ENCODE measurements at regions not wholly inside any gene's neighbourhood (a gene's known extent, or its start where the extent isn't known, plus 50 kb on each side); places are given as distances from the start of the nearest gene placed in this dataset.
"Not testable (repeated sequence)": the region's sequence is repeated elsewhere in the genome, so short reads cannot be mapped to it uniquely, and the experiment has no call there.

DNA sequence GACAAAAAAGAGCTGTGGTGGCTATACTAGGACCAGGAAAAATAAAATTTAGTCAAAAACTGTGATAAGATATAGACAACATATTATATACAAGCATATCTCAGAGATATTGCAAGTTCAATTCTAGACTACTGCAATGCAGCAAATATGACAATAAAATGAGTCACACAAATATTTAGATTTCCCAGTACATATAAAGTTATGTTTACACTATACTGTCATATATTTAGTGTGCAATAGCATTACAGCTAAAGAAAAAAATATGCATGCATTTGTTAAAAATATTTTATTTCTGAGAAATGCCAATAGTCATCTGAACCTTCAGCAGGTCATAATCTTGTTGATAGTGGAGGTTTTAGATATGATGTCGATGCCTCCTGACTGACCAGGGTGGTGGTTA lies 72.1 kb downstream of the AKR1C4 start:
- no peak for DNase-seq (ENCODE audit: low spot score)

GRCh38 chr10:5269791-5270190 lies 73.2 kb downstream of the AKR1C4 start:
- DNase-seq (ENCODE audit: low spot score): no peak

- no peak for DNase-seq (ENCODE audit: low spot score)
These were observed 74.9 kb downstream of the AKR1C4 start for GRCh38 chr10:5271526-5271925.

DNA sequence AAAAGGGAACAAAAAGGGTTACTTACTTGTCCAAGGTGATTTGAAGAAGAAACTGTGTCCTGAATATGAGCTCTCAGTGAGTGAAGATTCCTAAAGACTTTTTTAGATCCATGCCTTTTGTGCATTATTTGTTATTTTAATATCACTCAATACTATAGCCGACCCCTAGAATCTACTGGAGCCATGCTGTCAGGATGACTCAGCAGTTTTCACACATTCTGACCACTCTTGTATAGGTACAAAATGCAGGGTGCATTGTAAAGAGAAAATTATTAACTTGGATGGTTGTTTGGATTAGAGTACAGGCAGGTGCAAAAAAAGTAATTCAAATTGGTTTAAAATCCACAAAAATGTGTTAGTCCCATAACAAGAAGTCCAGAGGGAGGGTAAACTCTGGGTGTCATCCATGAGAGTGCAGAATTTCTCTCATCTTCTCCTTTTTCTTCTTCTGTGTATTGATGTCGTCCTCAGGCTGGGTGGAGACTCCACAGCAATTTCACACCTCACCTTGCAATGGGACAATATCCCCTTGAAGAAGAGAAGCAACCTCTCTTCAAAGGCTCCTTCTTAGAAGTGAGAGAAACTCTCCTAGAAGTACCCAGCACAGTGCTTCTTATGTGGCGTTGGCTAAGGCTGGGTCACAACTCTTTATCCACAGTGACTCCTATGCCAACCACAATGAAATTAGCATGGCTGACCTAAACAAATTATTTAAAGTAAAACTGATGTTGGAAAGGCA lies 75.6 kb downstream of the AKR1C4 start:
- no peak for DNase-seq (ENCODE audit: low spot score)

GRCh38 chr10:5274795-5275194 lies 78.2 kb downstream of the AKR1C4 start:
- no peak for DNase-seq (ENCODE audit: low spot score)

- DNase-seq (ENCODE audit: low spot score): no peak
These were observed 83.4 kb upstream of the UCN3 start for GRCh38 chr10:5281356-5281755.

DNA sequence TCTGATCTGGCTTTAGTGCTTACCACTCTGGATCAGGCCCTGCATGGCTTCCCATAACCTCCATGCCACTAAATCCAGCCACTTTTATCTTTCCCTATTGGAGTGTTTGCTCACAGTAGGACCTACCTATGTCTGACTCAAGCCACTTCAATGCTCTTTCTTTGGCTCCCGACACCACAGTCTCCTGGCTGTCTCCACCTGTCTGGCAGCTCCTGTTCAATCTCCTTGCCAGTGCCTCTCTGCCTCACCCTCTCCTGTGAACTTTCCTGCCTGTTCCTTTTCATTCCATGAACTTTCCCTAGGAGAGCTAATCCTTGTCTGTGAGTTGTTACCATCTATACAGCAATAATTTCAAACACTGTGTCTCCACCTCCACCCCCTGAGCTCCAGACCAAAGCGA lies 82.6 kb upstream of the UCN3 start:
- DNase-seq (ENCODE audit: low spot score): no peak

DNA sequence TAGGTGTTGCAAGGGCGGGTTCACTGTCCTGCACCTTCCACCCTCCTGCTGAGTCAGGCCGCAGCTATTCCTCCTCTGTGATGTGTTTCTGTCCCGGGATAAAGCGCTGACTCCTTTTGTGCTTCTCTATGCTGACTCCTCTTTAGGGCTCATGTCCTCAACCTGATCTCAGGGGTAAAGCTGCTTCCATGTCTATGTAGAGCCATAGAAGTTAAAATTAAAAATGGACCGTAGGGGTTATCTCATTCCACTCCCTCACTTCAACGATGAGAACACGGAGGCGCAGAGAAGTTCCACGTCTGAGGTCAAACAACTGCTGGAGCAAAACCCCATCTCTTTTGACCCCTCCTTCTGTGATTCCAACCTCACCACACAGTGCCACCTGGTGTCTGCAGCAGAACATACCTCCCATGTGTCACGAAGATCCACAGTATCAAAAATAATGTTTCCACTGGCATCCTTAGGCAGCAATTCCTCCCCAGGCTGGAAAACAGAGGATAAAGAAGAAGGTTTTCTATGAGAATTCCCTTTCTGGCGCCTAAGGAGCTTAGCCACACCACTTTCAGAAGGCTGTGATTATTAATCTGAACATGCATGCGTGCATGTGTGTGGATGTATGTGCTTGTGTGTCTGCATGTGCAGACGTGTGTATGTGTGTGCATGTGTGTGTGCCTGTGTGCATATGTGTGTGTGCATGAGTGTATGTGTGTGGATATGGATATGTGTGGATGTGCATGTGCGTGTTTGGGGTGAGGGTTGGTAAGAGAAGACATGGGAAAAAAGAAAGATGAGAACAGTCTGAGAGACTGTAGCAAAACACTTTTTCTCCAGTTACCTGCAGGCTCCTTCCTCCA lies 81.2 kb upstream of the UCN3 start:
- peak; percentile 45 for DNase-seq (ENCODE audit: low spot score)

- no peak for DNase-seq (ENCODE audit: low spot score)
These were observed 80.3 kb upstream of the UCN3 start for GRCh38 chr10:5284311-5285057.

- DNase-seq (ENCODE audit: low spot score): no peak
These were observed 79.6 kb upstream of the UCN3 start for GRCh38 chr10:5285186-5285585.

DNA sequence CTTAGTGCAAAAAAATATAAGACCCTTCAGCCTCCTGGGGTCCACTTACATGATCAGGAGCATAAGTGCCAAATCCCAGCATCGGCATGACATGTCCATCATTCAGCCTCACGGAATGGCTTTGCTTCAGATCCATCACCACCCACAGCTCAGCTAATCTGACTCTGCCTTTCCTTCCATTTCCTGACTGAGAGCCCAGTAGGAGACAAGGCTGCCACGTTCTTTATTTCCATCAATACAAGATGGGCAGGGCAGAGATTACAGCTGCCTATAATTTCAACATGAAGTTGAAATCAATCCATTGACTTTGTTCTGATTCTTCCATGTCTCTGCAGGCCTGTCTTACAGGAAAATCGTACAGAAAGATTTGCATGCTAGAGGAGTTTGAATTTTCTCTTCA lies 76.4 kb upstream of the UCN3 start:
- DNase-seq (ENCODE audit: low spot score): no peak

GRCh38 chr10:5289228-5289627 lies 75.5 kb upstream of the UCN3 start:
- not testable (repeated sequence) for DNase-seq (ENCODE audit: low spot score)

DNA sequence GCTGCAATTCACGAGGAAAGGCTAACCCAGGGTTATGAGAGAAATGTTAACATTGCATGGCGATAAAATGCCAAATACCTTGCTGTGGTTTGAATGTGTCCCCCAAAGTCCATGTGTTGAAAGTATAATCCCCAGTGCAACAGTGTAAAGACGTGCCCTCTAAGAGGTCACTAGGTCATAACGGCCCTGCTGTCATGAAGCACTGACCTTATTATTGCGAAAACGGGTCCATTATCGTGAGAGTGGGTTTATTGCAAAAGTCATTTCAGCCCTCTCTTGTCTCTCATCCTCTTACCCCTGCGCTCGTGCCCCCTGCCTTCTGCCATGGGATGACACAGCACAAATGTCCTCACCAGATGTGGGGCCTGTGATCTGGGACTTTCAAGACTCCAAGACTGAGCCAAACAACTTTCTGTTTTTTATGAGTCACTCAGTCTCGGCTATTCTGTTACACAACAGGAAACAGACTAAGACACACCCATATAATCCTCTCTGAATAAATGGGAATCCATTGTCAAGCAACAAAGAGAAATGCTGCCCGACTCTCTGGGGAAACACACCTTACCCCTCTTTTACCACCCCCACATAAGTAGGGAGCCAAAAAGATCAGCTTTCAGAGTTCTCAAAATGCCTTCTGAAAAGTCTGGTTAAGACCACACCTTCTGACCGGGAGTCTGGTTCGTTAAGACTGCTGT lies 73.1 kb upstream of the UCN3 start:
- DNase-seq (ENCODE audit: low spot score): peak; percentile 66

GRCh38 chr10:5292196-5292735 lies 72.5 kb upstream of the UCN3 start:
- DNase-seq (ENCODE audit: low spot score): no peak

DNA sequence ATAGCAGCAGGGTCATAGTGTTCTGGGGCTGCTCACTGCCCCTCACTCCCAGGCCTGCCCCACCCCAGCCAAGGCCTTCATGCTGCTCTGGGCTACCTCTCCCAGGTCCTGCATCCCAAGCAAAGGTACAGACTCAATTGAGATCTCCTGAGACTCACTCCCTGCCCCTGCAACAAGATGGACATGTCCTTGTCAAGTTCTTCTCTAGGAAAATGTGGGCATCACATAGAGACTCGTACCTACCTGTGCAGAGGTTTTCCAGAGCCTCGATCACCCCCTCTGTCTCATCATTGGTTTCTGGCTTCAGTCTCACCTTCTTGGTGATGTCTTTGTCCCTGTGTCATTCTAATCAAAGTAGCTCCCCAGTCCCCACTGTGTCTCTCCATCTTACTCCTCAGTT lies 71.8 kb upstream of the UCN3 start:
- not testable (repeated sequence) for DNase-seq (ENCODE audit: low spot score)

DNA sequence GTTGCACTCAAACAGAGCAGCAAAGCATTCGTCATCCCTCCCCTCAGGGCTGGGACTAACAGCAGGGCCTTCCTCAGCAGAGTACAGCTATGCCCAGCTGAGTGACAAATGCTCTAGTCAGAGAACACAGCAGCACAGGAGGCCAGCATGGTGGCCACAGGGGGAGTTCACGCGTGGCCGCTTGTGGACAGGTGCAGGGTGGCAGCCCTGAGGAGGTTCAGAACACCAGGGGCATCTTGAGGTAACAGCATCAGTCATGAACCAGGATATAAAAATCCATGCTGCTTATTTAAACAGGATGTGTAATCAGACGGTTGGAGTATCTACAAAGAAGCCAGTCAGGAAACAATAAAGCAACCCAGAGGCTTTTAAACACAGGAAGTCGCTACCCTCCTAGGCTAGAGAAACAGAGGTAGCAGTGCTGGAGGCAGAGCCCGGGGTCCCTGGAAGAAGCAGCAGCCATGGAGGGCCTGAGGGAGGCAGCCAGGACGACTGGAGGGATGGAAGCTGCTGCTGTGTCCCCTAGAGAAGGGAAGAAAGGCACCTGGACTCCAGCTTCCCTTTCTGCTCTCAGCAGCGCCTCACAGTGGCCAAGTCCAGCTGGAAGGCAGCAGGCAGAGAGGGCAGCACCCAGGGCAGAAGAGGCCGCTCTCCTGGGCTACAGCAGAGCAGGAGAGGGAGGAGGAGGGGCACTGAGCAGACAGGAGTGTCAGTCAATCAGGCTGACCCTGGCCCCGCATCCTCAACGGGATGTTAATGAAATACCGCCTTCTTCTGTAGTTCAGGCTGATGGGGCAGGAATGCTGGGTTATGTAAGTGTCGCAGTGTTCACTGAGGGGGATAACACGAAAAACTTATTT lies 70.8 kb upstream of the UCN3 start:
- no peak for DNase-seq (ENCODE audit: low spot score)

- DNase-seq (ENCODE audit: low spot score): no peak
These were observed 67.3 kb upstream of the UCN3 start for GRCh38 chr10:5297466-5297865.

- DNase-seq (ENCODE audit: low spot score): no peak
These were observed 66.8 kb upstream of the UCN3 start for GRCh38 chr10:5297996-5298395.

- no peak for DNase-seq (ENCODE audit: low spot score)
These were observed 64.8 kb upstream of the UCN3 start for GRCh38 chr10:5299950-5300349.

DNA sequence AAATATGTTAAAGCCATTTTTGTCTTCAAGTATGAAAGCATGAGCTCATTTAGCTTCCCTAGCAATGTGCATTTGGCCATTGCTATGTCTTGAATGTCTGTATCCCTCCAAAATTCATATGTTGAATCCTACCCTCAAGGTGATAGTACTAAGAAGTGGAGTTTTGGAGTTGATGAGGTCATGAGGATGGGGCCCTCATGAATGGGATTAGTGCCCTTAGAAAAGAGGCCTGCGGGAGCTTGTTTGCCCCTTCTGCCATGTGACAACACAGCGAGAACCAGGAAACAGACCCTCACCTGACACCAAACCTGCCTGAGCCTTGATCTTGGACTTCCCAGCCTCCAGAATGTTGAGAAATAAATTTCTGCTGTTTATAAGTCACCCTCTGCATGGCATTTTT lies 61.3 kb upstream of the UCN3 start:
- no peak for DNase-seq (ENCODE audit: low spot score)

DNA sequence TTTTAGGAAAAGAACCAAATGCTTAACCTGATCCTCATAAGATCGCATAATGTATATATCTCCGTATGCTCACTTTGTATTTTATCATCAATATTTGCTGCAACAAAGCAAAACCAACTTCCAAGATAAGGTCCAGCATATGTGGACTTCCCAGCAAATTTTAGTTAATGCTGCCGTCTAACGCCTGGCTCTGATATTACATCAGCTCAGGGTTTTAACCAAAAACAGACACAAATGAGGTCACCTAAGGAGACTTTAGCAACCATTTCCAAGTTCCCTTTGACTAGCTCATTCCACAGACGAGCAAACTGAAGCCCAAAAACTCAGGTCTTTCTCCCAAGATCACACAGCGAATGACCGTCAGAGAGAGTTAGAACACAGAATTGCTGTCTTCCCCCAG lies 59.4 kb upstream of the UCN3 start:
- no peak for DNase-seq (ENCODE audit: low spot score)
